ENCODE measurements at regions not wholly inside any gene's neighbourhood (a gene's known extent, or its start where the extent isn't known, plus 50 kb on each side); places are given as distances from the start of the nearest gene placed in this dataset.

DNA sequence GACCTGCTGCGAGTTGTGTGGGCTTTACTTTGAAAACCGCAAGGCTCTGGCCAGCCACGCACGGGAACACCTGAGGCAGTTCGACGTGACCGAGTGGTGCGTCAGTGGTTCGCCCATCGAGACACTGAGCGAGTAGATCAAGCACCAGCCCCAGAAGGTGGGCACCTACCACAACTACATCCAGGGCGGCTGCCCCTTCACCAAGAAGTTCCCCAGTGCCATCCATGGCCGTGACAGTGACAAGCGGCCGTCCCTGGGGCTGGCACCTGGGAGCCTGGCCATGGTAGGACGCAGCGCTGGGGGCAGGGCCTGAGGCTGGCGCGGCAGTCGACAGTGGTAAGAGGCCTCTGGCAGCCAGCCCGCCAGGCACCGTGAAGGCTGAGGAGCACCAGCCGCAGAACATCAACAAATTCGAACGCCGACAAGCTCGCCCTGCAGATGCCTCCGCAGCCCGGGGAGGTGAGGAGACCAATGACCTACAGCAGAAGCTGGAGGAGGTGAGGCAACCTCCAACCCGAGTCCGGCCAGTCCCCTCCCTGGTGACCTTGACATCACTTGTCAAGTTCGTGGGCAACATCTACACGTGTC, 545.2 kb upstream of the CCDC179 start:
- TF ChIP-seq, protein P1, sequence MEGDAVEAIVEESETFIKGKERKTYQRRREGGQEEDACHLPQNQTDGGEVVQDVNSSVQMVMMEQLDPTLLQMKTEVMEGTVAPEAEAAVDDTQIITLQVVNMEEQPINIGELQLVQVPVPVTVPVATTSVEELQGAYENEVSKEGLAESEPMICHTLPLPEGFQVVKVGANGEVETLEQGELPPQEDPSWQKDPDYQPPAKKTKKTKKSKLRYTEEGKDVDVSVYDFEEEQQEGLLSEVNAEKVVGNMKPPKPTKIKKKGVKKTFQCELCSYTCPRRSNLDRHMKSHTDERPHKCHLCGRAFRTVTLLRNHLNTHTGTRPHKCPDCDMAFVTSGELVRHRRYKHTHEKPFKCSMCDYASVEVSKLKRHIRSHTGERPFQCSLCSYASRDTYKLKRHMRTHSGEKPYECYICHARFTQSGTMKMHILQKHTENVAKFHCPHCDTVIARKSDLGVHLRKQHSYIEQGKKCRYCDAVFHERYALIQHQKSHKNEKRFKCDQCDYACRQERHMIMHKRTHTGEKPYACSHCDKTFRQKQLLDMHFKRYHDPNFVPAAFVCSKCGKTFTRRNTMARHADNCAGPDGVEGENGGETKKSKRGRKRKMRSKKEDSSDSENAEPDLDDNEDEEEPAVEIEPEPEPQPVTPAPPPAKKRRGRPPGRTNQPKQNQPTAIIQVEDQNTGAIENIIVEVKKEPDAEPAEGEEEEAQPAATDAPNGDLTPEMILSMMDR (IDR thresholded peaks at IDR 0.05): no peak
- TF ChIP-seq EP300 (IDR thresholded peaks at IDR 0.05) (no peak), POLR2AphosphoS5 (IDR thresholded peaks at IDR 0.05) (no peak)

Data from suprapubic skin (tissue), 4 donors.